Astrocyte (in vitro differentiated cells and primary cell): ENCODE measurements at regions not wholly inside any gene's neighbourhood (a gene's known extent, or its start where the extent isn't known, plus 50 kb on each side); places are given as distances from the start of the nearest gene placed in this dataset.

ENCODE experiments used
- DNase-seq: peaks from one replicate; pipeline ENCODE4 v3.0.0-alpha.2; 2010; ENCODE audit warnings: low read depth
- FAIRE-seq: peaks from 2 replicates; lab custom pipeline; 2011; peaks lifted over from hg19 to GRCh38; lab: Jason Lieb, UNC
- H2AFZ ChIP-seq: 2 replicates; pipeline ENCODE4 v1.6.0; 2012; ENCODE audit warnings: low read depth, low read length, inconsistent platforms
- H3K27ac ChIP-seq: 2 replicates; pipeline ENCODE4 v1.5.1; 2011; ENCODE audit warnings: low read depth, low read length, inconsistent platforms
- H3K27me3 ChIP-seq: 2 replicates; pipeline ENCODE4 v1.6.0; 2011; ENCODE audit warnings: low read length, inconsistent platforms; ENCODE audit not compliant: insufficient read depth
- H3K36me3 ChIP-seq: 2 replicates; pipeline ENCODE4 v1.5.1; 2011; ENCODE audit warnings: low read length, inconsistent platforms; ENCODE audit not compliant: insufficient read depth
- H3K4me1 ChIP-seq: 2 replicates; pipeline ENCODE4 v1.5.1; 2011; ENCODE audit warnings: low read length, inconsistent platforms; ENCODE audit not compliant: insufficient read depth
- H3K4me2 ChIP-seq: 2 replicates; pipeline ENCODE4 v1.6.0; 2012; ENCODE audit warnings: low read length, inconsistent platforms
- H3K4me3 ChIP-seq: 2 replicates; pipeline ENCODE4 v1.5.1; 2011; ENCODE audit warnings: low read depth, mild to moderate bottlenecking, low read length, inconsistent platforms; ENCODE audit not compliant: insufficient read depth
- H3K79me2 ChIP-seq: 2 replicates; pipeline ENCODE4 v1.6.0; 2012; ENCODE audit warnings: mild to moderate bottlenecking, low read length, inconsistent platforms; ENCODE audit not compliant: insufficient read depth
- H3K9ac ChIP-seq: 2 replicates; pipeline ENCODE4 v1.6.0; 2012; ENCODE audit warnings: mild to moderate bottlenecking, low read length, inconsistent platforms
- H3K9me3 ChIP-seq: 2 replicates; pipeline ENCODE4 v1.5.1; 2012; ENCODE audit warnings: low read depth, mild to moderate bottlenecking, low read length, inconsistent platforms; ENCODE audit not compliant: insufficient read depth
- H4K20me1 ChIP-seq: 2 replicates; pipeline ENCODE4 v1.6.0; 2012; ENCODE audit warnings: low read length, inconsistent platforms; ENCODE audit not compliant: insufficient read depth
- H3K27ac Mint-ChIP-seq: one replicate; pipeline ENCODE4 v1.8.0; 2021; ENCODE audit warnings: mild to moderate bottlenecking, mixed read lengths; ENCODE audit not compliant: unreplicated experiment
- H3K27me3 Mint-ChIP-seq: one replicate; pipeline ENCODE4 v1.8.0; 2021; ENCODE audit warnings: low read depth, mixed read lengths; ENCODE audit not compliant: unreplicated experiment
- H3K36me3 Mint-ChIP-seq: one replicate; pipeline ENCODE4 v1.8.0; 2021; ENCODE audit warnings: low read depth, mixed read lengths; ENCODE audit not compliant: unreplicated experiment
- H3K4me1 Mint-ChIP-seq: one replicate; pipeline ENCODE4 v1.8.0; 2021; ENCODE audit warnings: low read depth, mixed read lengths; ENCODE audit not compliant: unreplicated experiment
- H3K4me3 Mint-ChIP-seq: one replicate; pipeline ENCODE4 v1.8.0; 2021; ENCODE audit warnings: mild to moderate bottlenecking, moderate library complexity, mixed read lengths; ENCODE audit not compliant: unreplicated experiment
- H3K9me3 Mint-ChIP-seq: one replicate; pipeline ENCODE4 v1.8.0; 2021; ENCODE audit warnings: mild to moderate bottlenecking, mixed read lengths; ENCODE audit not compliant: unreplicated experiment
- CTCF ChIP-seq: IDR thresholded peaks from 2 replicates; pipeline ENCODE4 v1.5.1; 2011; ENCODE audit warnings: low read depth, mild to moderate bottlenecking, inconsistent platforms, low read length, moderate library complexity; ENCODE audit not compliant: insufficient read depth
- EZH2 ChIP-seq: IDR thresholded peaks from 2 replicates; pipeline ENCODE4 v1.6.1; 2012; ENCODE audit warnings: mild to moderate bottlenecking, low read length, inconsistent platforms; ENCODE audit not compliant: insufficient read depth

- H3K4me1 ChIP-seq, result no peaks in the 10 kb centered on the region
- Mint-ChIP-seq H3K4me3 (no peak overlapping the region), H3K4me1 (peaks cover 9% of the 10 kb centered on the region), H3K27ac (no peak overlapping the region), H3K9me3 (no peaks in the 10 kb centered on the region), H3K36me3 (no peaks in the 10 kb centered on the region), H3K27me3 (no peaks in the 10 kb centered on the region)
- no peak overlapping the region for H3K27ac ChIP-seq
- TF ChIP-seq EZH2 (no peak), CTCF (no peak)
- no peaks in the 10 kb centered on the region for H3K36me3 ChIP-seq
- FAIRE-seq (no peak), DNase-seq (peak; percentile 38)
- H3K79me2 ChIP-seq, result no peaks in the 10 kb centered on the region
- no peaks in the 10 kb centered on the region for H4K20me1 ChIP-seq
- H3K9ac ChIP-seq, result no peak overlapping the region
- H3K4me3 ChIP-seq, result no peak overlapping the region
- H3K4me2 ChIP-seq, result no peak overlapping the region
- no peak overlapping the region for H2AFZ ChIP-seq
- no peaks in the 10 kb centered on the region for H3K9me3 ChIP-seq
- no peaks in the 10 kb centered on the region for H3K27me3 ChIP-seq
Measured at GRCh38 chr10:61319386-61320256, 133.6 kb downstream of the TMEM26 start.

GRCh38 chr10:61318429-61318828, 134.8 kb downstream of the TMEM26 start:
- Histone ChIP-seq H3K9ac (no peak overlapping the region), H3K27ac (no peak overlapping the region), H3K4me1 (no peaks in the 10 kb centered on the region), H4K20me1 (no peaks in the 10 kb centered on the region), H3K4me2 (no peak overlapping the region), H3K9me3 (no peaks in the 10 kb centered on the region), H3K4me3 (no peak overlapping the region), H3K27me3 (no peaks in the 10 kb centered on the region), H3K79me2 (no peaks in the 10 kb centered on the region), H3K36me3 (no peaks in the 10 kb centered on the region), H2AFZ (no peak overlapping the region)
- TF ChIP-seq EZH2, result no peak
- no peak for TF ChIP-seq CTCF
- Mint-ChIP-seq H3K27ac (no peak overlapping the region), H3K27me3 (no peaks in the 10 kb centered on the region), H3K4me3 (no peak overlapping the region), H3K9me3 (no peaks in the 10 kb centered on the region), H3K4me1 (peaks cover 12% of the 10 kb centered on the region), H3K36me3 (peaks cover 1% of the 10 kb centered on the region)
- DNase-seq (no peak), FAIRE-seq (no peak)

GRCh38 chr10:61317706-61318105, 135.5 kb downstream of the TMEM26 start:
- no peaks in the 10 kb centered on the region for H4K20me1 ChIP-seq
- no peaks in the 10 kb centered on the region for H3K27me3 ChIP-seq
- no peak for DNase-seq
- Mint-ChIP-seq H3K36me3 (peaks cover 1% of the 10 kb centered on the region), H3K9me3 (no peaks in the 10 kb centered on the region), H3K4me3 (no peak overlapping the region), H3K4me1 (peaks cover 12% of the 10 kb centered on the region), H3K27me3 (no peaks in the 10 kb centered on the region), H3K27ac (no peak overlapping the region)
- no peak overlapping the region for H2AFZ ChIP-seq
- TF ChIP-seq CTCF (no peak), EZH2 (no peak)
- H3K4me3 ChIP-seq, result no peak overlapping the region
- FAIRE-seq, result no peak
- H3K27ac ChIP-seq, result no peak overlapping the region
- no peak overlapping the region for H3K9ac ChIP-seq
- no peaks in the 10 kb centered on the region for H3K9me3 ChIP-seq
- no peaks in the 10 kb centered on the region for H3K79me2 ChIP-seq
- no peaks in the 10 kb centered on the region for H3K36me3 ChIP-seq
- no peaks in the 10 kb centered on the region for H3K4me1 ChIP-seq
- H3K4me2 ChIP-seq, result no peak overlapping the region
